Choroid plexus epithelial cell (primary cell): ENCODE measurements at regions not wholly inside any gene's neighbourhood (a gene's known extent, or its start where the extent isn't known, plus 50 kb on each side); places are given as distances from the start of the nearest gene placed in this dataset.

Experiments
- DNase-seq: peaks from one replicate; pipeline ENCODE4 v3.0.0-alpha.2; 2010; ENCODE audit warnings: low read depth
- H3K4me3 ChIP-seq: 2 replicates; pipeline ENCODE4 v1.5.1; 2011; ENCODE audit warnings: low read depth, mild to moderate bottlenecking, control low read depth, low read length, moderate library complexity
- TF ChIP-seq, protein P1 (sequence below): conservative IDR thresholded peaks from 2 replicates; pipeline ENCODE4 v1.5.1; 2011; ENCODE audit warnings: low read depth, mild to moderate bottlenecking, control low read depth, inconsistent platforms, low read length, moderate library complexity

DNA sequence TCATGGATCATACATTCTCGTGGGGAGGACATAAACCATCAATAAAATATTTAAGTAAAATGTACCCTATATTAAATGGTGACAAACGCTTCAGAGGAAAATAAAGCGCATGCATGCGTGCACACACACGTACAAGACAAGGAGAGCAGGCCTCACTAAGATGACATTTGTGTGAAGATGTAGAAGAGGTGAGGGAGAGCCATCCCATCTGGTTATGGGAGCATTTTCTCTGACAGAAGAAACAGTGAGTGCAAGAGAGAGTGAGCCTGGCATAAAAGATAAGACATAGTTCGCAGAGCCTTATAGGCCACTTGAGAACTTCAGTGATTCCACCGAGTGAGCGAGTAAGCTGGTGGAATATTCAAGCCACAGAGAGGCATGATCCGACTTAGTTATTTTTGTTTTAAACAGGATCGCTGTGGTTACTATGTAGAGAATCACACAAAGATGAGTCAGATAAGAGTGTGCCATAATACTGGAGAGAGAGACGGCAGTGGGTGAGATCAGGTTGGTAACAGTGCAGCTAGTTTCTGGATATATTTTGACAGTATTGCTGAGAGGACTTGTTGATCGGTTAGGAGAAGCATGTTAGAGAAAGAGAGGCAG is 624.2 kb downstream of the PLPP3 start:
- no peak overlapping the region for H3K4me3 ChIP-seq
- peak; percentile 38 for DNase-seq
- TF ChIP-seq, protein P1, sequence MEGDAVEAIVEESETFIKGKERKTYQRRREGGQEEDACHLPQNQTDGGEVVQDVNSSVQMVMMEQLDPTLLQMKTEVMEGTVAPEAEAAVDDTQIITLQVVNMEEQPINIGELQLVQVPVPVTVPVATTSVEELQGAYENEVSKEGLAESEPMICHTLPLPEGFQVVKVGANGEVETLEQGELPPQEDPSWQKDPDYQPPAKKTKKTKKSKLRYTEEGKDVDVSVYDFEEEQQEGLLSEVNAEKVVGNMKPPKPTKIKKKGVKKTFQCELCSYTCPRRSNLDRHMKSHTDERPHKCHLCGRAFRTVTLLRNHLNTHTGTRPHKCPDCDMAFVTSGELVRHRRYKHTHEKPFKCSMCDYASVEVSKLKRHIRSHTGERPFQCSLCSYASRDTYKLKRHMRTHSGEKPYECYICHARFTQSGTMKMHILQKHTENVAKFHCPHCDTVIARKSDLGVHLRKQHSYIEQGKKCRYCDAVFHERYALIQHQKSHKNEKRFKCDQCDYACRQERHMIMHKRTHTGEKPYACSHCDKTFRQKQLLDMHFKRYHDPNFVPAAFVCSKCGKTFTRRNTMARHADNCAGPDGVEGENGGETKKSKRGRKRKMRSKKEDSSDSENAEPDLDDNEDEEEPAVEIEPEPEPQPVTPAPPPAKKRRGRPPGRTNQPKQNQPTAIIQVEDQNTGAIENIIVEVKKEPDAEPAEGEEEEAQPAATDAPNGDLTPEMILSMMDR: no peak

DNA sequence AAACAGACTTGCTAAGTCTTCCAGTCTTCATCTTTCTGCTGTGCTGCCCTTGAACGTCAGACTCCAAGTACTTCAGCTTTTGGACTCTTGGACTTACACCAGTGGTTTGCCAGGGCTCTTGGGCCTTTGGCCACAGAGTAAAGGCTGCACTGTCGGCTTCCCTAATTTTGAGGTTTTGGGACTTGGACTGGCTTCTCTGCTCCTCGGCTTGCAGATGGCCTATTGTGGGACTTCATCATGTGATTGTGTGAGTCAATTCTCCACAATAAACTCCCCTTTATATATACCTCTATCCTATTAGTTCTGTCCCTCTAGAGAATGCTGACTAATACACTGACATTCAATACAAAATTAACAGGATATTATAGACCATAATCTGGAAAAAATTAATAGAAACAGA is 628.1 kb downstream of the PLPP3 start:
- H3K4me3 ChIP-seq: no peak overlapping the region
- no peak for DNase-seq
- TF ChIP-seq, protein P1: no peak

DNA sequence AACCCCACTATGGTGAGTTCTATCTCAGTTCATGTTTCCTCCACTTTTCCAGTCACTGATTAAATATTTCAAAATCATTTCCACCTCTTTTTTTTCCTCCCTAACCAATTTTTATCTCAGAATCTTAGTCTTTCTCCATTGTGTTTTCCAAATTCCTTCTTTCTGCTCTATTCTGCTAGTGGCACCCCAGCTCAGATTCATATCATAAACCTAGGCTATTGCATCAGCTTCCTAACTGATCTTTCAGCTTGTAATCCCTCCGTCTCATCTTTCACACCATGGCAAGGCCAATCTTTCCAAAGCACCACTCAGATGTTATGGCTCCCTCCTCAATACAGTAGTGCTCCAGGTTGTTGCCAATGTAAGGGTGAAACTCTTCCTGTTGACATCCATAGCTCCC is 631.9 kb downstream of the PLPP3 start:
- TF ChIP-seq, protein P1: no peak
- no peak for DNase-seq
- no peak overlapping the region for H3K4me3 ChIP-seq

DNA sequence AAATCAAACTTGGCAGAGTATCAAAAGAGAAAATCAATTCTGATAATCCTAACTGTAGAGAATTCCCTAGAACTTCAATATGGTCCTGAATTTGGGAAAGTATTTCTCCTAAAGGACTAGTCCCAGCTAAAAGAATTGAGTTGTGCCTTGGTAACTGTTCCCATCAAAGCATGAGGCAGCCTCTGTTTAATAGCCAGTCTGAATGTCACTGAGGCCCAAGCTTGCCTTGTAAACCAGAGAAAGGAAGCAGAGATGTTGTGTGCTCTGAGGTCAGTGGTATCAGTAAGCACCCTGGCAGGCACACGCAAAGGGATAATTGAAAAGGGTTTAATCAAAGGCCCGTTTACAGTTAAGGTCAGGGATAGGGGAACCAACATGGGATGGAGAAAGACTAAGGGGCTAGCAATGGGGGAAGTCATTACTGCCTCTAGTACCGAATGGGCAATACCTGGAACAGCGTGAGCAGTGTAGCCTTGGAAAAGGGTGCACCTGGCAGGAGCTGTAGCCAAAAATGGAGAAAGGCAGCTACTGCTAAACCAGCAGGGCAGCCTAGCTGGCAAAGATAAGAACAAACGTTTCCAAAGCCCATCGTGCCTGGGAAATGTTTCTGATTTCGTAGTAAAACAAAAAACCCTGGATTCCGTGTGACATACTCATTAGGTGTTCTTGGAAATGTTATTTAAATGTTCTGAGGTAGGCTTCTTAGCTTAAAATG is 635.5 kb downstream of the PLPP3 start:
- DNase-seq: no peak
- no peak overlapping the region for H3K4me3 ChIP-seq
- TF ChIP-seq, protein P1: no peak

DNA sequence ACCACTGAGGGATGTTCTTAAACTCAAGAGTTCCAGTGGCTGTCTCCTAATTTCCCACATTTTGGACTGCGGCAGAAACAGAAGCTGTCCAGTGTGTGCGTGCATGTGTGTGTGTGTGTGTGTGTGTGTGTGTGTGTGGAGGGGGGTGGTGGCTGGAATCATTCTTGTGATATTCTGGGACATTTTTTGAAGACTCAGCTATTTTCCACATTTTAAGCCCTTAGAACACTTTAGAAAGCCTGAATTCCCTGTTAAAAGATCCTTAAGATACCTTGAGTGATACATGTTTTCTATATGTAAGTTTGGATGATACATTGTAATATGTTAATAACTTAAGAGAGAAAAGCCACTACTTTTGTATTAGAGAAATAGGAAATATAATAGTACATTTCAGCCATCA is 636.4 kb downstream of the PLPP3 start:
- TF ChIP-seq, protein P1: no peak
- H3K4me3 ChIP-seq: no peak overlapping the region
- no peak for DNase-seq

DNA sequence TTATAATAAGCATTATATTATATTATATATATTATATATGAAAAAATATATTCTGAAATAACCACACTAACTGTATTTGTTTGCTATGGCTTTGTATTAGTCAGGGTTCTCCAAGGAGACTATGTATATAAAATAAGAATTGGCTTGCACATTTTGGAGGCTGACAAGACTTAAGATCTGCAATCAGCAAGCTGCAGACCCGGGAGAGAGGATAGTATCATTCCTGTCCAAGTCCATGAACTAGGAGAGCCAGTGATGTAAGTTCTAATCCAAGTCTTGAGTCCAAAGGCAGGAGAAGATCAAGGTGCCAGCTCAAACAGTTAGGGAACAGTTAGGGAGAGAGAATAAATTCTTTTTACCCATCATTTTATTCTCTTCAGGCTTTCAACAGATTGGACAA is 639.5 kb downstream of the PLPP3 start:
- TF ChIP-seq, protein P1: no peak
- H3K4me3 ChIP-seq: no peak overlapping the region
- no peak for DNase-seq

DNA sequence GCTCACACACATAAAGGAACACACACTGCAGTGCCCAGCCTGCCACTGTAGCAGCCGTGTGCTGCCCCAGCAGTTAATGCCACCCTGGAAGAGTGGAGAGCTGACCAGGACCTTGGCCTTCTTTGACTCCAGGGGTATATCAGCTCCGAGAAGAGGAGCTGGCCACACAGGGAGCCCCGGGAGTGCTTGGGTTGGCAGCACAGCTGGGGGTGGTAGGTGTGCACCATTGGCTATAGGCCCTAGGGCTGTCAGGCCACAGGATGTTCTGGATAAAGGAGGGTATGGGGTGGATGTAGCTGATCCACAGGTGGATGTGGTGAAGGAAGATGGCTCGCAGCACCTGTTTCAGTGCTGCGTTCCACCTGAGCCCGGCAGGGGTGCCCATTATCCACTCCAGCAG is 640.5 kb downstream of the PLPP3 start:
- DNase-seq: no peak
- no peak overlapping the region for H3K4me3 ChIP-seq
- TF ChIP-seq, protein P1: no peak
